H1 (cell line): ENCODE measurements at regions not wholly inside any gene's neighbourhood (a gene's known extent, or its start where the extent isn't known, plus 50 kb on each side); places are given as distances from the start of the nearest gene placed in this dataset.

Experiments
- CTCF ChIA-PET: fragments of 300-600 bp; sonication (Branson Sonifier 250); formaldehyde crosslinking; loops from one replicate; lab custom pipeline; 2021; ENCODE audit not compliant: partially characterized antibody; lab: Charles Lee
- POLR2A ChIA-PET: fragments of 300-600 bp; sonication (Branson Sonifier 250); formaldehyde crosslinking; loops from one replicate; lab custom pipeline; 2021; ENCODE audit warnings: inconsistent platforms; ENCODE audit not compliant: partially characterized antibody; lab: Charles Lee
- DNase-seq, 2 experiments: peaks; one replicate each; pipeline versions ENCODE4 v3.0.0 to v3.0.0-alpha.2; 2010 to 2022; ENCODE audit warnings: low spot score in 2 of 2, low read depth in 1 of 2, mixed read lengths in 1 of 2
- FAIRE-seq: peaks from 2 replicates; lab custom pipeline; 2011; peaks lifted over from hg19 to GRCh38; lab: Jason Lieb, UNC
- H2AFZ ChIP-seq: 2 replicates; pipeline ENCODE4 v1.8.1; 2012; ENCODE audit warnings: low read length, inconsistent platforms
- H2AK5ac ChIP-seq: 2 replicates; pipeline ENCODE4 v1.6.1; 2013; ENCODE audit warnings: low read depth, low read length
- H2BK120ac ChIP-seq: replicated peaks from 2 replicates; pipeline ENCODE3; 2013; ENCODE audit warnings: low read depth, low read length, inconsistent platforms
- H2BK12ac ChIP-seq: 2 replicates; pipeline ENCODE4 v1.6.1; 2013; ENCODE audit warnings: low read depth, low read length
- H2BK15ac ChIP-seq: 2 replicates; pipeline ENCODE4 v1.6.1; 2013; ENCODE audit warnings: low read length
- H2BK20ac ChIP-seq: 2 replicates; pipeline ENCODE4 v1.6.1; 2013; ENCODE audit warnings: low read length
- H2BK5ac ChIP-seq: 2 replicates; pipeline ENCODE4 v1.6.1; 2013; ENCODE audit warnings: low read depth, low read length
- H3K14ac ChIP-seq: 2 replicates; pipeline ENCODE4 v1.6.1; 2013; ENCODE audit warnings: inconsistent platforms; ENCODE audit not compliant: insufficient read length
- H3K18ac ChIP-seq: 2 replicates; pipeline ENCODE4 v1.6.1; 2013; ENCODE audit warnings: low read length; ENCODE audit errors: extremely low read depth
- H3K23ac ChIP-seq: 2 replicates; pipeline ENCODE4 v1.6.1; 2013; ENCODE audit warnings: inconsistent platforms; ENCODE audit not compliant: insufficient read length
- H3K23me2 ChIP-seq: 2 replicates; pipeline ENCODE4 v1.6.1; 2013; ENCODE audit warnings: low read depth, low read length
- H3K27ac ChIP-seq: 2 replicates; pipeline ENCODE4 v1.6.1; 2011; ENCODE audit warnings: low read depth, low read length, inconsistent platforms
- H3K27me3 ChIP-seq, 4 experiments: replicated peaks in 1 of 4; 1 replicate in 1 of 4; 2 replicates in 3 of 4; pipeline versions ENCODE4 v1.6.1 to v1.8.1; 2011 to 2013; ENCODE audit warnings: low read length in 3 of 4, mild to moderate bottlenecking in 3 of 4, inconsistent platforms in 2 of 4, mixed read lengths in 2 of 4, moderate library complexity in 1 of 4; ENCODE audit not compliant: control insufficient read depth in 3 of 4, insufficient read depth in 3 of 4; ENCODE audit errors: extremely low read depth in 1 of 4
- H3K36me3 ChIP-seq, 4 experiments: 2 replicates each; pipeline versions ENCODE4 v1.6.1 to v1.8.1; 2011 to 2013; ENCODE audit warnings: mild to moderate bottlenecking in 4 of 4, low read length in 3 of 4, moderate library complexity in 2 of 4, control low read depth in 1 of 4, inconsistent platforms in 1 of 4; ENCODE audit not compliant: insufficient read depth in 4 of 4, control insufficient read depth in 2 of 4
- H3K4ac ChIP-seq: replicated peaks from 2 replicates; pipeline ENCODE3; 2013; ENCODE audit warnings: low read length, low read depth, mixed read lengths, inconsistent platforms; ENCODE audit not compliant: insufficient read length
- H3K4me1 ChIP-seq, 4 experiments: replicated peaks in 1 of 4; 1 replicate in 1 of 4; 2 replicates in 3 of 4; pipeline versions ENCODE4 v1.6.1 to v1.8.1; 2011 to 2013; ENCODE audit warnings: low read length in 3 of 4, inconsistent platforms in 2 of 4, mixed read lengths in 1 of 4; ENCODE audit not compliant: insufficient read depth in 4 of 4, control insufficient read depth in 3 of 4
- H3K4me2 ChIP-seq, 2 experiments: 2 replicates each; pipeline versions ENCODE4 v1.6.1 to v1.8.1; 2011 to 2013; ENCODE audit warnings: low read depth in 2 of 2, low read length in 2 of 2, control low read depth in 1 of 2, inconsistent platforms in 1 of 2, mild to moderate bottlenecking in 1 of 2; ENCODE audit not compliant: insufficient read depth in 1 of 2
- H3K4me3 ChIP-seq, 4 experiments: fragments of 200-600, 300-600 bp in 1 of 4; sonication (generic), shearing (Covaris generic), sonication (Bioruptor Twin) in 1 of 4; 2 replicates each; pipeline versions ENCODE4 v1.5.1 to v1.8.1; 2011 to 2016; ENCODE audit warnings: low read length in 4 of 4, low read depth in 3 of 4, control low read depth in 2 of 4, inconsistent platforms in 2 of 4, mild to moderate bottlenecking in 2 of 4, mixed read lengths in 1 of 4, moderate library complexity in 1 of 4; ENCODE audit not compliant: insufficient read depth in 2 of 4; ENCODE audit errors: extremely low read depth in 1 of 4
- H3K56ac ChIP-seq: replicated peaks from 2 replicates; pipeline ENCODE3; 2013; ENCODE audit warnings: low read depth, mild to moderate bottlenecking, mixed read lengths, low read length, inconsistent platforms; ENCODE audit not compliant: insufficient read length
- H3K79me1 ChIP-seq: 2 replicates; pipeline ENCODE4 v1.6.1; 2013; ENCODE audit warnings: low read depth, low read length, control low read depth
- H3K79me2 ChIP-seq, 2 experiments: 2 replicates each; pipeline versions ENCODE4 v1.6.1 to v1.8.1; 2012 to 2013; ENCODE audit warnings: low read length in 2 of 2, mild to moderate bottlenecking in 2 of 2, inconsistent platforms in 1 of 2; ENCODE audit not compliant: insufficient read depth in 2 of 2, control insufficient read depth in 1 of 2
- H3K9ac ChIP-seq, 4 experiments: replicated peaks in 1 of 4; 1 replicate in 1 of 4; 2 replicates in 3 of 4; pipeline versions ENCODE4 v1.6.1 to v1.8.1; 2011 to 2013; ENCODE audit warnings: low read depth in 3 of 4, low read length in 3 of 4, control low read depth in 2 of 4, mild to moderate bottlenecking in 2 of 4, moderate library complexity in 2 of 4, inconsistent platforms in 1 of 4; ENCODE audit errors: extremely low read depth in 1 of 4
- H3K9me3 ChIP-seq, 2 experiments: 2 replicates each; pipeline versions ENCODE4 v1.6.1 to v1.8.1; 2012 to 2013; ENCODE audit warnings: mild to moderate bottlenecking in 2 of 2, moderate library complexity in 2 of 2, control low read depth in 1 of 2, inconsistent platforms in 1 of 2, low read depth in 1 of 2, low read length in 1 of 2, mixed read lengths in 1 of 2; ENCODE audit not compliant: insufficient read depth in 2 of 2
- H4K20me1 ChIP-seq, 2 experiments: replicated peaks in 1 of 2; 2 replicates each; pipeline versions ENCODE3 to v1.8.1; 2011 to 2013; ENCODE audit warnings: inconsistent platforms in 2 of 2, low read length in 2 of 2, mild to moderate bottlenecking in 1 of 2; ENCODE audit not compliant: insufficient read depth in 2 of 2, control insufficient read depth in 1 of 2
- H4K5ac ChIP-seq: 2 replicates; pipeline ENCODE4 v1.6.1; 2013; ENCODE audit warnings: low read length, low read depth, mixed read lengths, inconsistent platforms; ENCODE audit not compliant: insufficient read length
- H4K8ac ChIP-seq: 2 replicates; pipeline ENCODE4 v1.8.0; 2013; ENCODE audit warnings: mild to moderate bottlenecking, moderate library complexity, low read length, inconsistent platforms; ENCODE audit not compliant: insufficient read depth; ENCODE audit errors: extremely low read depth
- H4K91ac ChIP-seq: replicated peaks from 2 replicates; pipeline ENCODE3; 2013; ENCODE audit warnings: low read length, mixed read lengths, inconsistent platforms; ENCODE audit not compliant: insufficient read length
- ASH2L ChIP-seq: fragments of 200-600, 300-600 bp; sonication (generic); IDR thresholded peaks from one replicate; pipeline ENCODE4 v1.7.1; 2017; ENCODE audit warnings: low read length
- CHD1 ChIP-seq: IDR thresholded peaks from 2 replicates; pipeline ENCODE4 v1.6.1; 2012; ENCODE audit warnings: low read depth, low read length, improper control_type of control experiment
- EGR1 ChIP-seq: IDR thresholded peaks from 2 replicates; pipeline ENCODE4 v1.6.1; 2011; ENCODE audit warnings: low read depth, low read length, borderline replicate concordance
- HDAC6 ChIP-seq: IDR thresholded peaks from one replicate; pipeline ENCODE4 v1.7.1; 2012; ENCODE audit warnings: low read depth, mild to moderate bottlenecking, inconsistent platforms, low read length, moderate library complexity
- MAFK ChIP-seq: IDR thresholded peaks from 2 replicates; pipeline ENCODE4 v1.6.1; 2012; ENCODE audit warnings: low read depth, mild to moderate bottlenecking, improper control_type of control experiment, low read length
- POU5F1 ChIP-seq: IDR thresholded peaks from 2 replicates; pipeline ENCODE4 v1.6.1; 2011; ENCODE audit warnings: low read depth, mild to moderate bottlenecking, low read length, moderate library complexity
- RXRA ChIP-seq: IDR thresholded peaks from 2 replicates; pipeline ENCODE4 v1.6.1; 2011; ENCODE audit warnings: low read depth, mild to moderate bottlenecking, low read length, moderate library complexity; ENCODE audit not compliant: insufficient read depth
- SIX5 ChIP-seq: IDR thresholded peaks from 2 replicates; pipeline ENCODE4 v1.6.1; 2011; ENCODE audit warnings: mild to moderate bottlenecking, low read depth, low read length
- SP4 ChIP-seq: IDR thresholded peaks from 2 replicates; pipeline ENCODE4 v1.6.1; 2012; ENCODE audit warnings: low read length, inconsistent platforms
- ZNF274 ChIP-seq: IDR thresholded peaks from 2 replicates; pipeline ENCODE4 v1.7.0; 2012; ENCODE audit warnings: low read length, borderline replicate concordance; ENCODE audit errors: extremely low read depth
- WGBS, 2 experiments: shearing (Covaris generic) in 1 of 2; methylation state at CpG; one replicate each; pipeline versions ENCODE4 v1.1.6 to v1.1.7; 2013 to 2015; ENCODE audit warnings: low lambda C conversion rate in 2 of 2, mixed read lengths in 2 of 2, inconsistent platforms in 1 of 2, low coverage in 1 of 2, missing lambda C conversion rate in 1 of 2; ENCODE audit not compliant: insufficient replicate concordance in 2 of 2, insufficient coverage in 1 of 2, insufficient read length in 1 of 2; ENCODE audit errors: extremely low coverage in 1 of 2, missing lambda C conversion rate in 1 of 2; 5-methylcytosine and 5-hydroxymethylcytosine counted together

DNA sequence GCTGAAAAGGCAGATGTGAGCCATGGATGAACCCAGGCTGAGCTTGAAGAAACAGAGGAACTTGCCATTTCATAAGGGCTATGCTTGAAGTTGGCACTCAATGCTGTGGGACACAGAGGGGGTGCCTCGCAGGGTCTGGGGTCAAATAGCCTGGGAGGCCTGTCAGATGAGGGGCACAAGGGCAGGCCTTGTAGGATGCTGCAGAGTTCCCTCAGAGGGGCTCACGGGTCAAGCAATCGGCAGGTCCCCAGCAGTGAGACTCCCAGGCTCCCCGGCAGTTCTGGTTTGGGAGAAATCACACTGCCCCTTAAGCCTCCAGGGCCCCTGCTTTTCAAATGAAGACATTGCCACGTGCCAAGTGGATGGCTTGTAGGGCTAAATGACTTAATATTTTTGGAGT, 116.7 kb upstream of the GRIK3 start:
- Histone ChIP-seq H4K91ac (no peak overlapping the region), H3K56ac (no peak overlapping the region), H2BK120ac (no peak overlapping the region), H3K4me1 (no peaks in the 10 kb centered on the region), H3K9me3 (no peaks in the 10 kb centered on the region), H2BK5ac (no peak overlapping the region), H4K5ac (no peak overlapping the region), H2BK20ac (no peak overlapping the region), H2BK12ac (no peak overlapping the region), H3K14ac (no peak overlapping the region), H3K79me2 (no peaks in the 10 kb centered on the region), H2BK15ac (no peak overlapping the region), H3K18ac (no peak overlapping the region), H2AFZ (no peak overlapping the region), H4K8ac (no peak overlapping the region), H3K23ac (no peak overlapping the region), H3K79me1 (no peaks in the 10 kb centered on the region), H3K9ac (no peak overlapping the region), H3K36me3 (no peaks in the 10 kb centered on the region), H3K27ac (no peak overlapping the region), H3K23me2 (no peaks in the 10 kb centered on the region; the same call in 1 of the 2 replicates), H4K20me1 (peaks cover 0 to 2% of the 10 kb centered on the region in 2 experiments), H3K27me3 (no peaks in the 10 kb centered on the region; a peak in 2 of 7 replicates), H3K4me2 (no peak overlapping the region), H2AK5ac (no peak overlapping the region), H3K4ac (no peak overlapping the region), H3K4me3 (no peak overlapping the region)
- 84% methylated on average over 5 of the region's 5 CpGs; no CpG with 5 or more reads in 1 of the 2 experiments for WGBS, 2 experiments
- no peak for TF ChIP-seq EGR1
- TF ChIP-seq ASH2L, result no peak
- TF ChIP-seq RXRA, result no peak
- no peak for TF ChIP-seq ZNF274
- TF ChIP-seq MAFK, result no peak
- TF ChIP-seq CHD1, result no peak
- TF ChIP-seq POU5F1, result no peak
- TF ChIP-seq SIX5, result no peak
- no peak for TF ChIP-seq HDAC6
- TF ChIP-seq SP4, result no peak
- DNase-seq (no peak), FAIRE-seq (no peak)
- ChIA-PET POLR2A (no interaction called here), CTCF (interaction anchor here (0.8 kb wide), 2 partner anchors 235 to 481 kb away, joined by 3 read pairs; no protein-coding TSS in a partner anchor)
